GM12865 (cell line): ENCODE measurements at regions not wholly inside any gene's neighbourhood (a gene's known extent, or its start where the extent isn't known, plus 50 kb on each side); places are given as distances from the start of the nearest gene placed in this dataset.

Source experiments
- DNase-seq: peaks from one replicate; pipeline ENCODE4 v3.0.0; 2010; ENCODE audit warnings: low read depth
- H3K4me3 ChIP-seq: 2 replicates; pipeline ENCODE4 v1.5.1; 2011; ENCODE audit warnings: mild to moderate bottlenecking, low read depth, low read length, control low read depth
- TF ChIP-seq, protein P1 (sequence below): IDR thresholded peaks from 2 replicates; pipeline ENCODE4 v1.5.1; 2011; ENCODE audit warnings: low read length, control low read depth, low read depth, inconsistent platforms; ENCODE audit not compliant: insufficient read depth; ENCODE audit errors: missing control alignments

DNA sequence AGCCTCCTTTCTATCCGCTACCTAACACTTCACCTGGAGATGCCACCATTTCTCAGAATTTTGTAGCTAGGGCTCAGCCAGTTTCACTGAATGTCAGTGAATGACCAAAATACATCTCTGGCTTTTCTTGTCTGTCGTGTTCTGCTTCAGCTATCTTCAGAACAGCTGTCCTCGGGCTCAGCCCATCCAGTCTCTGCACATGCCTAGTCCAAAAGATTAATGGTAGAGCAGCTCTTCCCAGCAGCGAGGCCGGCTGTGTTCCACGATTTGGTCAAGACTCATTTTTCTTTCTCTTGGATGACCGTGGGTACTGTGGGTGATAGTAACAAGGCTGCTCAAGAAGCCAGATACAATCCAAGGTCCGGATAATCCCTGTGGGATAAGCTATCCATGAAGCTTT, 342.8 kb downstream of the GABRG2 start:
- TF ChIP-seq, protein P1, sequence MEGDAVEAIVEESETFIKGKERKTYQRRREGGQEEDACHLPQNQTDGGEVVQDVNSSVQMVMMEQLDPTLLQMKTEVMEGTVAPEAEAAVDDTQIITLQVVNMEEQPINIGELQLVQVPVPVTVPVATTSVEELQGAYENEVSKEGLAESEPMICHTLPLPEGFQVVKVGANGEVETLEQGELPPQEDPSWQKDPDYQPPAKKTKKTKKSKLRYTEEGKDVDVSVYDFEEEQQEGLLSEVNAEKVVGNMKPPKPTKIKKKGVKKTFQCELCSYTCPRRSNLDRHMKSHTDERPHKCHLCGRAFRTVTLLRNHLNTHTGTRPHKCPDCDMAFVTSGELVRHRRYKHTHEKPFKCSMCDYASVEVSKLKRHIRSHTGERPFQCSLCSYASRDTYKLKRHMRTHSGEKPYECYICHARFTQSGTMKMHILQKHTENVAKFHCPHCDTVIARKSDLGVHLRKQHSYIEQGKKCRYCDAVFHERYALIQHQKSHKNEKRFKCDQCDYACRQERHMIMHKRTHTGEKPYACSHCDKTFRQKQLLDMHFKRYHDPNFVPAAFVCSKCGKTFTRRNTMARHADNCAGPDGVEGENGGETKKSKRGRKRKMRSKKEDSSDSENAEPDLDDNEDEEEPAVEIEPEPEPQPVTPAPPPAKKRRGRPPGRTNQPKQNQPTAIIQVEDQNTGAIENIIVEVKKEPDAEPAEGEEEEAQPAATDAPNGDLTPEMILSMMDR, result no peak
- no peak overlapping the region for H3K4me3 ChIP-seq
- DNase-seq, result no peak

DNA sequence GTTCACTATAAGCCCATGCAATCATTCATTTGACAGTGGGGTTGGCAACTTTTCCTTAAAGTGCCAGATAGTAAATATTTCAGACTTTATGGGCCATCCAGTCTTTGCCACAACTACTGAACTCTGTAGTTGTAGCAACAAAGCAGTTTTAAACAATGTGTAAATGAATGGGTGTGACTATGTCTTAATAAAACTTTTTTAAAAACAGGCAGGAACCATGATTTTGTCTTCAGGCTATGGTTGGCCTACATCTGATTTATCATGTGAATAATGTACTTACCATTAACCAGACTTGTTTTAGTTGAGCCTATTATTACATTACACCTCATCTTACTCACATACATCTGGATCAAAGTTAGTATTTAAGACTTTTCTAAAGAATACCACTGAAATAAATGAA, 361.6 kb downstream of the GABRG2 start:
- H3K4me3 ChIP-seq, result no peak overlapping the region
- DNase-seq, result no peak
- TF ChIP-seq, protein P1, result no peak

DNA sequence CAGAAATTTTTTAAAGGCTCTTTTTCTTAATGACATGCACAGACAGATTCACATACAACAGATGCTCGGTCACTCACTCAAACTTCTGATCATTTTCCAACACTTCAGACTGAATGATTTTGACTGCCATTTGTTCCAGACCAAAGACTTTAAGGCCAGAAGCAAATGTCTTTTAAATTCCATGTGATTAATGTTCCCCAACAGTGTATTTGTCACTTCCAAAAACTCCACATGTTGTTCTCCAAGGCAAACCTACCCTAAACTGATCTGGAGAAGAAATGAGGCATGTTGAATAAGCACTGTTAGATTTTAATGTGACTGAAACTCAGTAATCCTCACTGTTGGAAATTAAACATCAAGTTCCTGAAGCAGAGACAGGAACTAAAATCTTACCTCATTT, 366.7 kb downstream of the GABRG2 start:
- no peak for DNase-seq
- TF ChIP-seq, protein P1, result no peak
- H3K4me3 ChIP-seq, result no peak overlapping the region

DNA sequence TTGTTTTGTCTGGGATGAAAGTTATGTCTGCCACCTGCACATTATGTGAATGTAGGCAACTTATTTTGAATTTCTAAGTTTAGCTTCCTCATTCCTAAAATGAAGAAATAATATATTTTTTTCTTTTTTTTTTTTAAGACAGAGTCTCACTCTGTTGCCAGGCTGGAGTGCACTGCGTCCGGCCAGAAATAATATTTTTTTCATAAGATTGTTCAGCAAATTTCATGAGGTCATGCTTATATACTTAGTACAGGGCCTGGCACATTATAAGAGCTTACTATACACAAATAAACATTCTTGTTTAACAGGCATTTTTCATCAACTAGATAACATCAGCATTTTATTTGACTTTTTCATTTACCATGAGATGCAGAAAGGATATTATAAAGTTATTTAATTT, 368.5 kb downstream of the GABRG2 start:
- DNase-seq, result no peak
- no peak overlapping the region for H3K4me3 ChIP-seq
- TF ChIP-seq, protein P1, result no peak

DNA sequence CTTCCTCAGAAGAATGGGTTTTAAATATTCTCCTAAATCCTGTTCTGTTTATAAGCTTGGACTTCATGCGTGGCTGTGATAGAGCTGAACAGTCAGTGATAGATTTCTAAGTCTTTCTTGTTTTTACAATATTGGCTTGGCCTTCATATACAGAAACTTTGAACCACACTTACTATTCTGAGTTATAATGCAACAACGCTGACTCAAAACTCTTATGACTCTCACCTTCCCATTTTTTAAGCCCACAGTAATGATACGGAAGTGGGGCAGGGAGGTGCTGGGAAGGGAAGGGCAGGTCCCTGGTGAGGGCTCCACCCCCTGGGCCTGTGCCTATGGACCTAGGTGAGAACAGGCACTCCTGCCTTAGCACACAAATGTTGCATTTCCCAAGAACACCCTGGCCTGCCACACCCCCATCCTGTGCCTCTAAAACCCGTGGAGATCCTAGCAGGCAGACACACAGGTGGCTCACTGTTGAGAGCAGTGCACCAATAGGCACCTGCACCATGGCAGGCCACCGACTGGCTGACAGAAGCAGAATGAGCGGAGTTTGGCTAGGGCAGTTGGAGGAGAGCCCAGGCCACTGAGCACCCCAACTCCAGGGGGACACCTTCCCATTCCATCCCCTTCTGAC, 376.7 kb downstream of the GABRG2 start:
- no peak overlapping the region for H3K4me3 ChIP-seq
- DNase-seq, result peak; percentile 18
- TF ChIP-seq, protein P1, result no peak

DNA sequence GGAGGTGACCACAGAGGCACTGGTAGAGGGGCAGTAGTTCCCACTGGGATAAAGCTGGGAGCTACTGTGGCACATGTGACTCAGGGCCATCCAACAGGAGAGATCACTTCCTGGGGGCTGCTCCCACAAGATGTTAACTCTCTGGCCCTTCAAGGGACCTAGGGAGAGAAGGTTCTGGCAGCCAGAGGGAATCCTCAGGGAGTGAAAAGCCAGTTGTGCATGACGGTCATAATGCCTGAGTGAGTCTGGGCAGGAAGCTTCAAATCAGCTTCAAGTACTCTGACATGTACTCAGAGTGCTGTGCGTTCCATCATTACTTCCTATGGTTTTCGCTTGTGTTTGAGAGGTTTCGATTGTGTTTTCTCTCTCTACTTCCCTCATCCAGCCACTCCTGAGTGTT, 388.5 kb downstream of the GABRG2 start:
- TF ChIP-seq, protein P1, result no peak
- no peak overlapping the region for H3K4me3 ChIP-seq
- DNase-seq, result no peak

DNA sequence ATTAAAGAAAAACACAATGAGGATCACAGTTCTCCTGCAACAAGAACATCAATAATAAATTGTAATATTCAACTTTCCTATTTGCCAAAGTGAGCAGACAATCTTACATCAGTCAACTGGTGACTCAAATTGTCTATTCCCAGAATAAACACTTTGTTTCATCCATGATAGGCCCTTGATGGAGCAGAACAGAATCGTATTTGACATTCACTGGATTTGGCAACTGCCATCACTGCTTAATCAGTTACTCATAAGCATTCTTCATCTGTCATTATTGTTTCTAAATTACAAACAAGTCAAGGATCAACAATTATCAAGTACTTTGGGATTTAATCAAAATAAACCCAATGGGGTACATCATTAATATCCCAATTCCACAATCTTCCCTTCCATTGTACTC, 398.4 kb downstream of the GABRG2 start:
- H3K4me3 ChIP-seq, result no peak overlapping the region
- no peak for DNase-seq
- TF ChIP-seq, protein P1, result no peak
